Stomach (tissue), 4 donors: ENCODE measurements at regions not wholly inside any gene's neighbourhood (a gene's known extent, or its start where the extent isn't known, plus 50 kb on each side); places are given as distances from the start of the nearest gene placed in this dataset.

Experiments used
- EP300 ChIP-seq: sonication (generic); formaldehyde crosslinking; IDR thresholded peaks from one replicate; pipeline ENCODE4 v1.6.1; 2017; ENCODE audit warnings: antibody characterized with exemption
- POLR2A ChIP-seq, 4 donors: fragments of 450-650 bp; IDR thresholded peaks; one replicate each; pipeline ENCODE4 v1.6.1; 2016; ENCODE audit warnings: antibody characterized with exemption in 4 of 4, control low read depth in 2 of 4, mild to moderate bottlenecking in 1 of 4, moderate library complexity in 1 of 4
- POLR2AphosphoS5 ChIP-seq, 3 donors: sonication (generic); formaldehyde crosslinking; IDR thresholded peaks; one replicate each; pipeline ENCODE4 v1.6.1; 2016; ENCODE audit warnings: antibody characterized with exemption in 3 of 3
- TF ChIP-seq, protein P1 (sequence below), 7 experiments: fragments of 450-650 bp in 4 of 7; fragments of 200-600 bp in 3 of 7; sonication (generic) in 3 of 7; IDR thresholded peaks; one replicate each; pipeline ENCODE4 v1.5.1; 2016 to 2019; ENCODE audit warnings: antibody characterized with exemption in 7 of 7, control low read depth in 2 of 7, mild to moderate bottlenecking in 1 of 7

DNA sequence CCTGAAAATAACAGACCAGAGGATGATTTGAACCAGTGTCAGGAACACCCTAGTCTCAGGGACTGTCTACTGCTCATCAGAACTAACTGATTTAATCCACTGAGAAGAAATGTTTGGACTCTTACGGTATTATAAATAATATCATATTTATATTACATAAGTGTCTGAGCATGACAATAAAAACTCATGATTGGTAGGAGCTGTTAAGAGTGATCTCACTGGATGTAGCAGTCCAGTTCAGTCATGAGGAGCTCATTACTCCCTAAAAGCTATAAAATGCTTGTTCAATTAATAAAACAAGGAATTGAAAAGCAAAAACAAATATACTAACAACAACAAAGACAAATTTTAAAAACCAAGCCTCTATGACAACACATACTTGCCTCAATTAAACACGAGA lies 68.8 kb upstream of the BCL9 start:
- TF ChIP-seq POLR2A (IDR thresholded peaks at IDR 0.05) (no peak), EP300 (no peak), POLR2AphosphoS5 (IDR thresholded peaks at IDR 0.05) (no peak)
- TF ChIP-seq, protein P1, sequence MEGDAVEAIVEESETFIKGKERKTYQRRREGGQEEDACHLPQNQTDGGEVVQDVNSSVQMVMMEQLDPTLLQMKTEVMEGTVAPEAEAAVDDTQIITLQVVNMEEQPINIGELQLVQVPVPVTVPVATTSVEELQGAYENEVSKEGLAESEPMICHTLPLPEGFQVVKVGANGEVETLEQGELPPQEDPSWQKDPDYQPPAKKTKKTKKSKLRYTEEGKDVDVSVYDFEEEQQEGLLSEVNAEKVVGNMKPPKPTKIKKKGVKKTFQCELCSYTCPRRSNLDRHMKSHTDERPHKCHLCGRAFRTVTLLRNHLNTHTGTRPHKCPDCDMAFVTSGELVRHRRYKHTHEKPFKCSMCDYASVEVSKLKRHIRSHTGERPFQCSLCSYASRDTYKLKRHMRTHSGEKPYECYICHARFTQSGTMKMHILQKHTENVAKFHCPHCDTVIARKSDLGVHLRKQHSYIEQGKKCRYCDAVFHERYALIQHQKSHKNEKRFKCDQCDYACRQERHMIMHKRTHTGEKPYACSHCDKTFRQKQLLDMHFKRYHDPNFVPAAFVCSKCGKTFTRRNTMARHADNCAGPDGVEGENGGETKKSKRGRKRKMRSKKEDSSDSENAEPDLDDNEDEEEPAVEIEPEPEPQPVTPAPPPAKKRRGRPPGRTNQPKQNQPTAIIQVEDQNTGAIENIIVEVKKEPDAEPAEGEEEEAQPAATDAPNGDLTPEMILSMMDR (IDR thresholded peaks at IDR 0.05) = no peak
